NCI-H1105 treated with DMSO at 0.1 percent for 48 hours (cell line): ENCODE measurements at regions not wholly inside any gene's neighbourhood (a gene's known extent, or its start where the extent isn't known, plus 50 kb on each side); places are given as distances from the start of the nearest gene placed in this dataset.
A peak's percentile ranks its signal among the peaks of the same experiment; 100 is the strongest.

Source experiments
- DNase-seq: peaks from one replicate; lab custom pipeline; 2025; lab: John Stamatoyannopoulos, UW

DNA sequence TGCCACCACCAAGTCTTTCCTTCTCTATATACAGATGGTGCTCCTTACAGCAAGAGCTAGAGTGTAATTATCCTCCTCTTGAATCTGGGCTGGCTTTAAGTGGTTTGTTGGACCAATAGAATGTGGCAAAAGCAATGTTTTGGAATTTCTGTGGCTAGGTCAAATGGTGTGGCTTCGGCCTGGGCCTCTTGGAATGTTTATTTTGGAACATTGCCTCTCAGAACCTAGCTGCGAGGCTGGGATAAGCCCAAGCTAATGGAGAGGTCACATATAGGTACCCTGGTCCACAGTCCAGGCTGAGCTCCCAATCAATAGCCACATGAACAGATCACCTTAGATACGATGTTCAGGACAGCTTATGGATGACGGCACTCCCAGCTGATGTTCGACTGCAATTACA is 556.7 kb downstream of the TYW1 start:
- DNase-seq = no peak

DNA sequence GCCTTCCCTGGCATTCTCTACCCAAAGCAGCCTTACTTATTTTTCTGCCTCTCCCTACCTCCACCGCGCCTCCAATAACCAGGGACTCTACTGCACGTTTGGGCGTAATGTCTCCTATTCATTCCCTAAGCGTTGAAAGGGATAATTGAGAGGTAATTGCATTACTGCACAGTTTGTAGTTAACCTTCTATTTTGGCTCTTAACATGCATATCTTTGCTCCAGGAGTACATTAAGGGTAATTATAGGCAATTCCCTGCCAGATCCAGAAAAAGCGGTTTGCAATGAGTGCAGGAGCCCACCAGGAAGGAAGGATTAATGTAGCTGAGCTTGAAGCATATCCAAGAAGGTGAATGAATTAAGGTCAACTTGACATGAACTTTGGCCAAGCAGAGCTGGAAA is 558.4 kb downstream of the TYW1 start:
- peak; percentile 95 for DNase-seq

DNA sequence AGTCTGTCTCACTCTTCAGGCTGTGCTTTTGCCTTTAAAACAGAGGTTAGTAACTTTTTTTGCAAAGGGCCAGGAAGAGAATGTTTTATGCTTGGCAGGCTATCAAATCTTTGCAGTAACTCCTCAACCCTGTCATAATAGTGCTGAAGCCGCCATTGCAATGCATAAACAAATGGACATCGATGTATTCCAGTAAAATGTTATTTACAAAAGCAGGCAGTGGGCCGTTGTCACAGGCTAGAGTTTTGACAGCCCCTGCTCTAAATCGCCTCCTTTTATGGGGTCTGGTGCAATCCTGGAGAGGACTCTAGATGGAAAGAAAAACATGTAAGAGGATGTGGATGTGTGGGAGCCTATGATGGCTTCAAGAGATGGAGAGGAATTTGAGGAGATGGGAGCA is 568.3 kb downstream of the TYW1 start:
- DNase-seq = no peak

- DNase-seq = no peak
These were observed 569.5 kb downstream of the TYW1 start for GRCh38 chr7:67566101-67566500.

DNA sequence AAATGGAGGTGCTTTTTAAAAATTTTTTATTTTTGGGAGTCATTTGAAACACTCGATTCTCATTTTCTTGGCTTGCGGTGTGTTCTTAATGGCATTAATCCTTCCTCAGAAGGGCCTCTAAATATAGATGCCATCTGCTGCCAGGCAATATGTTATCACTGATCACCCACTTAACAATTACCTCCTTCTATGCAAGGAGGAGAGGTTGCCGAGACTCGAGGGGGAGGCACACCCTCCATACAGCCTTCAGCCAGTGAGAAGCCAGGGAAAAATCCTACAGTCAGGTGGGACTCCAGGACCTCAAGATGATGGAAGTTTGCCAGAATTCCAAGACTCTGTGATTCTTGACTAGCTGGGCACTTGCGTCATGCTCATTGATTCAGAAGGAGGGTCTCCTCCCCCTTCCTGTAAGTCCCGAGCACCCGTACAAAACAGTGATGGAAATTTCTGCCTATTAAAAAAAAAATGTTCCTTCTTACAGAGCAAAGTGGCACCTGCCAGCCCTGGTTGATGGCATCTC is 574.5 kb downstream of the TYW1 start:
- no peak for DNase-seq

DNA sequence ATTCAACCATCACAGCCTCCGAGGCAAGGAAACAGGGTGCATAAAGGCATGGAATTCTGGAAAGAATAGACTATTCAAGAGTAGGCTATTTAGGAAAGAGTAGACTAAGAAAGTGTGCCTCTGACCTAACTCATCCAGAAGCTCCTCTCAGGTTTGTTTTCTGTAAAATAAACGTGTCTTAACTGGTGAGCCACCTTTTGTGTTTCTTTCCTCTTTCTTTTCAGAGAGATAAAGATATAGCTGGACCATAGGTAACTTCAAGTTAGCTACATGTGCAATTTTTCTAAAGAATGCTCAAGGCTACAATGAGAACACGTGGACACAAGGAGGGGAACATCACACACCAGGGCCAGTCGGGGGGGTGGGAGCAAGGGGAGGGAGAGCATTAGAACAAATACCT is 577.0 kb downstream of the TYW1 start:
- no peak for DNase-seq

GRCh38 chr7:67588631-67589030 is 592.0 kb downstream of the TYW1 start:
- no peak for DNase-seq

DNA sequence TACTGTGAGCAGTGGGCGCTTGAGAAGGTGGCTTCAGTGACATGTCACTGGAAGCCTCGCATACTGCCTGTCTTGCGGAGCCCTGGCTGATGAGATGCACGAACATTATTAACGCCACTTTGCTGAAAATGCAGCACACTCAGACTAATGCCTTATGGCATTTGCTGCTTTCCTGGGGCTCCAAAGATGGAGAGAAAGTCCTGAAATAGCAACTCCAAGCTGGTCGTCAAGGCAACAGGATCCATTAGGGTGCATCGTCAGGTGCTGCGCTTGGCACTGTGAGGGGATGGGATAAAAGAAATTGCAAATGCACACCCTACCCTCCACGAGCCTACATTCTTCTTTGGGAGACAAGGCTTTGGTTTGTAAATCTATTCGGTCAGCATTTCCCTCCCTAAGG is 592.5 kb downstream of the TYW1 start:
- DNase-seq = no peak

DNA sequence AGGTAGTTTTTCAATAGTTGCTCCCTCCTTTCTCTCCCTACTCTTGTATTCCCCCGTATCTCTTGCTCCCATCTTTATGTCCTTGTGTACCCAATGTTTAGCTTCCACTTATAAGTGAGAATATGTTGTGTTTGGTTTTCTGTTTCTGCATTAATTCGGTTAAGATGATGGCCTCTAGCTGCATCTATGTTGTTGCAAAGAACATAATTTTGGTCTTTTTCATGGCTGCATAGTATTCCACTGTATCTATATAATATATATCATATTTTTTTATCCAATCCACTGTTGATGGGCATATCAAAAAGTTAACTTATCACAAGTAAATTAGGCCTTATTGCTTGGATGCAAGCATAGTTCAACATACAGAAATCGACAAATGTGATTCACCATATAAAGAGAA is 594.0 kb downstream of the TYW1 start:
- DNase-seq = no peak

- DNase-seq = peak; percentile 40
These were observed 597.2 kb downstream of the TYW1 start for GRCh38 chr7:67593794-67594193.

- DNase-seq = no peak
These were observed 599.0 kb downstream of the TYW1 start for GRCh38 chr7:67595431-67596180.

- DNase-seq = no peak
These were observed 600.5 kb downstream of the TYW1 start for GRCh38 chr7:67597161-67597560.

GRCh38 chr7:67598469-67598868 is 601.8 kb downstream of the TYW1 start:
- DNase-seq = no peak

DNA sequence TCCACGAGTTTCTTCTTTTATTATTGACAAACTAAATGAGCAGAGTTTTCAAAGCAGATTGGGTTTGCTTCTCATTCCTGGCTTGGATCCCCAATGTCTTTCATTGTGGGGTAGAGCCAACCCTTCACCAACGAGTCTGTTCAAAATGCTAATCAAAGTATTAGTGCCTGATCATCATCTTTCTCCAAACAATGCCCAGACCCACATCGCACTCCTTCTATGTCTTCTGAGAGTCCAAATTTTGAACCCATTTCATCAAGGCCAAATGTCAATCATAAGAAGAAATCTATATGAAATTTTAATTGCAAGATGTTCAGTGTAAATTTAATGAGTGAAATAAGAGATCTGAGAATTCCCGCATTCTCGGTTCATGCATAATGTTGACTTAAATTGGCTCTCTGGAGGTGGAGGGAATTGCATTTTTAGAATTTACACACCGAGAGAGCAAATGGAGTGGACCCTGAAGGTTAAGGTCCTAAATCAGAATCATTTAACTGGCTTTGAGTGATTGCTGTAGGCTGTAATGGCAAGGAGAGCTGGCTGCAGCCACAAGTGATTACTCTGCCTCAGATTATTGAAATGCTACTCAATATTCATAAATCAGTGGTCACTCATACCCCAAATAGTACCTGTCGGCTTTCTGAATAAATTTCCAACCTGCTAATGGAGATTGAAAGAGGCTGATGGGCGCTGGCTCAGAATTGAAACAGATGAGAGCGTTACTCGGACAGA is 602.9 kb downstream of the TYW1 start:
- no peak for DNase-seq

- DNase-seq = no peak
These were observed 605.7 kb downstream of the TYW1 start for GRCh38 chr7:67602246-67602887.

GRCh38 chr7:67604461-67605386 is 608.1 kb downstream of the TYW1 start:
- no peak for DNase-seq

DNA sequence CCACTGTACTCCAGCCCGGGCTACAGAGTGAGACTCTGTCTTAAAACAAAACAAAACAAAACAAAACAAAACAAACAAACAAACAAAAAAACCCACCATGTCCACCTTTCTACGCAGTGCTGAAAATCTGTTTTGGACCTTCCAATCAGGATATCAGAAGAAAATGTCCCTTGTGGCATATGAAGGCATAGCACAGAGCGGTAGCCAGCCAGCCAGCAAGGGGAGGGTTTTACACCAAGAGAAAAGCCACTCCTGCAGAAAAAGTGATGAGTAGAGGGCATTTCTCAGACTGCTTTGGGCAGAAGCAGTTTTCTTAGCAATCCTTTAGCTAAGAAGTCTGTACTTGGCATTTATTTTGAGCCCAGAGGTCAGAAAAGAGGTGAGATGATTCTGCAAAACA is 612.2 kb downstream of the TYW1 start:
- no peak for DNase-seq

- DNase-seq = no peak
These were observed 614.3 kb downstream of the TYW1 start for GRCh38 chr7:67610897-67611296.

DNA sequence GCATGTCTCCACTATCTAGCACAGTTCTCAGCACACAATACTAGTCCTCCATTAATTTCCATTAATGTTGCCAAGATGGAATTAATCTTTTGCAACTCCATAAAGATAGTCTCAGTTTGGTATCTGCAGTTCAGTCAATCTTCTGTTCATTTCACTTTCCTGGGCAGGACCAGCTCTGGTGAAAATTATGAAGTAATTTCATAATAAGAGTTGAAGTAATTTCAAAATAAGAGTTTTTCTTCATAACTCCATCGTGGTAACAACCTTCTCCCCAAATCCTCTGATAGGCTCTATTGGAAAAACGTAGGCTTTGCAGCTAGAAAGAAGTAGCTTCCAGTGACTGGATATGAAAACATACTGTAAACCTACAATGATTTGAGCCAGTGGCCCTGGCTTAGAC is 618.2 kb downstream of the TYW1 start:
- DNase-seq = peak; percentile 6

DNA sequence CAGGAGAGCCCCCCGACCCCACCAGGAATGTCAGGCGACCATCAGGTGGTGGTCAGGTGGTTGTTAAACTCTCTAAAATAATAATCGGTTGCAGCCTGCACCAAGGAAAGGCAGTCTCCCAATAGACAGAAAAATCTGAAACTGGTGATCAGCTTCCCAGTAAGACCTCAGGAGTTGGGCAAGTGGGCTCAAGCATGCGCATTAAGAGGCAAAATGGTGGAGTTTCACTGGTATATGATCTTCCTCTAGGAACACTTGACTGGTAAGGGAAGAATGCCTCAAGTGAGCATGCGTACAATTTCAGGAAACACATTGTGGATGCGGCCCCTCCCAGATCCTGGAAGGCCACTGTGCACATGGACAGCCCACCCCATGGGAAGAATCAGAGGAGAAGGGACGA is 619.9 kb downstream of the TYW1 start:
- no peak for DNase-seq

GRCh38 chr7:67618556-67619162 is 622.0 kb downstream of the TYW1 start:
- DNase-seq = peak; percentile 31
